RPMI7951 (cell line): ENCODE measurements at regions not wholly inside any gene's neighbourhood (a gene's known extent, or its start where the extent isn't known, plus 50 kb on each side); places are given as distances from the start of the nearest gene placed in this dataset.
"Not testable (repeated sequence)": the region's sequence is repeated elsewhere in the genome, so short reads cannot be mapped to it uniquely, and the experiment has no call there.

Experiments
- DNase-seq: peaks from one replicate; pipeline ENCODE4 v3.0.0-alpha.2; 2012; ENCODE audit warnings: low read depth

- DNase-seq, result no peak
Measured at GRCh38 chr17:74115586-74115985, 87.9 kb upstream of the RPL38 start.

DNA sequence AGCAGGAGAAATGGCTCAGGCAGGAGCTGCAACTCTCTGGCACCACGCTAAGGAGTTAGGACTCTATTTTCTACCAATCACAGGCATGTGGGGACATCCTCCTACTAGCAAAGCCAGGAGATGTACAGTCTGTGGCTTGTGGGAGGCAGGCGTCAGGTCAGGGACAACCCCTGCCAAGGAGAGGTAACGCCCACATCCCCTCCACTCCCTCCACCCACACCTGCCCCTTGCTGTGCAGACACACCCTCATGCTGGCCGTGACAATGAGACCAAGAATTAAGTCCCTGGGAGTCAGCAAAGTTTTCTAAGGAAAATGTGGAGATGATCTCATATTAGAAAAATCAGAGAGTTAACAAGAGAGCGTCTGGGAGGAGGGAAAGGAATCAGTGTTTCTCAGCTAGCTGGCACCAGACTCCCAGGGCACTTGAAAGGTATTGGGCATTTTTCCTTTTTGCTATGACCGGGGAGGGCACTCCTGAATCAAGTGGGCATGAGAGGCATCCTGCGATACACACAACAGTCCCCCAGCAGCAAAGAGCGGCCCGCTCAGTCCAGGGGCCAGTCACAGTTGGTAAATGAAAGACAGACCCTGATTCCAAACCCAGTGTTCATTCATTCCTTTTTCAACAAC is 87.3 kb upstream of the RPL38 start:
- no peak for DNase-seq

DNA sequence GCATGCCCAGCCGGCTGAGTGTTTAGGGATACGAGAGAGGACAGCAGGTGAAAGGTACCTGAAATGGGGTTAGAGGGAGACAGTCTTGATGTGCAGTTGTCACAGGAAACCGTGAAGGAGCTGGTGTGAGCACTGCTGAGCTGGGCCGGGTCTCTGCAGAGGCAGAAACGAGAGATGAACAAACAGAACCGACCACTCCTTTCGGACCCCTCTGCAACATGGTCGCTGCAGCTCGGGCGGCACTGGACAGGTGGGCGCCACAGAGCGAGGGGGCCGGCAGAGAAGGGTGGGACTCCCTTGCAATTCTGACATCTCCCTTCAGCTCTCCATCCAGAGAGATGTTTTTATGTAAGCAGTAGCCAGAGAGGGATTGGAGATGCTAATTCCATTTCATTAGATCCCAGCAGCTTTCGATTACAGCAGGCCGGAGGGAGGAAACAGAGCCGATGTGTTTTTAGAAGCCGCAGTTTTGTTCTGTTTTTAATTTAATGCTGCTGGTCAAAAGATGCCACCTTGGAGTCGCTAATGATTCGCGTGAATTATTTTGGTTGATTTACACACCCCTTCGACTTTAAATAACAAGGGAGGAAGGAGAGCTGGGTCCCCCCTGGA is 86.3 kb upstream of the RPL38 start:
- no peak for DNase-seq

- DNase-seq, result no peak
Measured at GRCh38 chr17:74117999-74118421, 85.5 kb upstream of the RPL38 start.

DNA sequence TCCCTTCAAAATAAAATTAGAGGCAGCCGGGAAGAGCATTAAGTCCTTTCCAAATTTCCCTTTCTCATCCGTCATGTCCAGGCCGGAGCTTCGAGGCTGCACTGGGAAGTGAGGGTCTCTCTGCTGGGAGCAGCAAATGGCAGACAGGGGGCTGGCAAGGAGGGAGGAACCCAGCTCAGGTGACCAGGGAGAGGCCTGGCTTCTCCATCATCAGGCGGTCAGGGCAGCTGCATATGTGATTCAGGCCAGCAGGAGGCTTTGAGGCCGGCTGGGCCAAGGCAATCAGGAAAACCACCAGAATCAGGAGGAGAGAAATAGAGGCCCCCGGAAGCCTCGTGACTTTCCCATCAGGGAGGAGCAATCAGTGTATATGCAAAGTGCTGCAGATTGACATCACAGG is 85.0 kb upstream of the RPL38 start:
- DNase-seq, result no peak

DNA sequence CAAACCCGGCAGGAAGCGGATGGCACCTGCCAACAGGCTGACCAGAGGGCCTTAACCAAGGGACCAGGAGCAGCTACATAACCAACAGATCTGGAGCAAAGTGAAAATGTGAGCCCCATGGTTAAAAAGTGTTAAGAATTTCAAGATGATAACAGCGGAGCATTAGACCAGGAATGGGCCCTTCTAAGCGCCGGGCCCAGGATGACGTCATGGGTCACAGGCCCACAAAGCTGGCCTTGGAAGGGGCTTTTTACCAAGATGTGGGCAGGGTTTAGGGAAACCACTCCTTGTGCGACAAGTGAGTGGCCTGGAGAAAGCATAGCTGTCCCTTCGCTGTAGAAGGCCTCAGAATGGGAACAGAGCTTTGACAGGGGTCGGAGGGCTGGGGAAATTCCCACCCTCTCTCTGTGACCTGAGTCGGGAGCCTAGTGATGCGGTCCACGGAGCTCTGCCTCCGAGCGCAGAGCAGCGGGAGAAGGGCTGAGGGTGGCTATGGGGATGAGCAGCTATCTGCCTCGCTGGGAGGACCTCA is 84.4 kb upstream of the RPL38 start:
- DNase-seq, result no peak

DNA sequence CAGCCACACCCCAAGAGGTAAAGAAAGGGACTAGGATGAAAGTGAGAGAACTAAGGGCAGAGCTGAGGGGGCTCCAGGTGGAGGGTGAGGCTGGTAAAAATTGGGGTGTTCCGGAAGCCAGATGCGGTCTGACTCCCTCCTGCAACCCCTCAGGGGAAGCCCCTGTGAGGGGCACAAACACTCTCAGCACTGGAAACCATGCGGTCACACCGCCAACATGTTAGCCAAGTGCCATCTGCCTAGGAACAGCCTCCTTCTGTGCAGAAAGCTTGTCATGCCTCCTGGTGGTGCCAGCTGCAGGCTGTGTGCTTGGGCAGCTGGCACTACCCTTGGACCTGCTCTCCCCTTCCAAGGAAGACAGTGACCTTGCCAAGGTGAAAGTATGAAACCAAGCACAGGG is 83.5 kb upstream of the RPL38 start:
- no peak for DNase-seq

- DNase-seq, result peak; percentile 2
Measured at GRCh38 chr17:74123350-74123749, 80.1 kb upstream of the RPL38 start.

GRCh38 chr17:74123866-74124444 is 79.5 kb upstream of the RPL38 start:
- DNase-seq, result no peak

DNA sequence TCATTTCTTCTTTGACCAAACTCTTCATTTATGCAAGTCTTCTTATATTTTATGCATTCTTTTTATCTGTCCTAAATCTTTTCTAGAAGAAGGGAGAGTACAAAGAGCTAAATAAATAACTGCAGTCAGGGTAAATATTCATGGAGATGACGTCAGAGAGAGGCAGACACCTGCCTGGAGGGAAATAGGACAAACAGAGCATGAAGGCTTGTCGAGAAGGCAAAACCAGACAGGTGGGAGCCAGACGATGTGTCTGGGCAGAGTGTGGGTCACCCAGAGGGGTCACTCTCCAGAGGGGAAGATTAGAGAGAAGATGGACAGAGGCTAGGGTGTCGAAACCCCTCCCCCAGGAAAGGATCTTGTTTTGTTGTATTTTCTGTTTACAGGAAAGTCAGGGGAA is 78.3 kb upstream of the RPL38 start:
- DNase-seq, result no peak

DNA sequence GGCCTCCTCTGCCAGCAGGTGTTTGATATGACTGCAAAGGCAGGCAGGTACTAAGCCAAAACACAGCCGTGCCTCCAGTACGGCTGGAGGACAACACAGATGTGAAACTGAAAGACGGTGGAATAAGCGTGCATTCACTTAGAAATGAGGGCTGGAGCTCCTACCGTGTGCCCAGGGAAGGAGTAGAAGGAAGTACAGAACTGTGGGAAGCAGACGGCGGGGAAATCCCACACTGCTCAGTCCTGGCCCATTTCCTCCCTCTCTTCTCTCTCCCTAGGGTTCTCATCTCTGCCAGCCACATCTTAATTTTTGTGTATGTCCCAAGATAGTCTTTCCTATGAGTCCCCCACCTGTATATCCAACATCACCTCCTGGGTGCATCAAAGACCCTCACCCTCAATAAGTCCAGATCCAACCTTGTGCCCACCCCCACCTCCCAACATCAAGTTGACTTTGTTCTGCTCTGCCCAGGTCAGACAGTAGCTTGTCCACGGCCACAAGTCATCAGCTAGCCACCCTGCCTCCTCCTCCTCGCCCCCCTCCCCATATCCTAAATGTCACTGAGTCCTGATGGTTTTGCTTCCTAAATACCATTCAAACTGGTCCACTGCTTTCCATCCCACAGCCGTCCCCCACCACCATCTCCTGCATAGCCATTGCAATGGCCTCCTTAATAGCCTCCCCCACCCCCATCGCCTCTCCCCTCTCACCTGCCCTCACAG is 77.1 kb upstream of the RPL38 start:
- no peak for DNase-seq

DNA sequence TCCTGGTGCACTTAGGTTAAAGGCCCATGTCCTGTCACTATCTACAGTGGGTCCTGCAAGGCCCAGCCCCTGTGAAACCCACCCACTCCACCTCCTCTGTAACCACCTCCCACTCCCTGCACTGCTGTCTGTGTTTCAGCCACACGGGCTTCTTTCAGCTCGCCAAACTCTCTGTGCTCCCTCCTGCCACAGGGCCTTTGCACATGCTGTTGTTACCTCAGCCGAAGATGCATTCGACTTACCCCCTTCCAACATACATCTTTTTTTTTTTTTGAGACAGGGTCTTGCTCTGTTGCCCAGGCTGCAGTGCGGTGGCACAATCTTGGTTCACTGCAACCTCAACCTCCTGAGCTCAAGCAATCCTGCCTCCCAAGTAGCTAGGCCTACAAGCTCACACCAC is 76.5 kb upstream of the RPL38 start:
- DNase-seq, result no peak

DNA sequence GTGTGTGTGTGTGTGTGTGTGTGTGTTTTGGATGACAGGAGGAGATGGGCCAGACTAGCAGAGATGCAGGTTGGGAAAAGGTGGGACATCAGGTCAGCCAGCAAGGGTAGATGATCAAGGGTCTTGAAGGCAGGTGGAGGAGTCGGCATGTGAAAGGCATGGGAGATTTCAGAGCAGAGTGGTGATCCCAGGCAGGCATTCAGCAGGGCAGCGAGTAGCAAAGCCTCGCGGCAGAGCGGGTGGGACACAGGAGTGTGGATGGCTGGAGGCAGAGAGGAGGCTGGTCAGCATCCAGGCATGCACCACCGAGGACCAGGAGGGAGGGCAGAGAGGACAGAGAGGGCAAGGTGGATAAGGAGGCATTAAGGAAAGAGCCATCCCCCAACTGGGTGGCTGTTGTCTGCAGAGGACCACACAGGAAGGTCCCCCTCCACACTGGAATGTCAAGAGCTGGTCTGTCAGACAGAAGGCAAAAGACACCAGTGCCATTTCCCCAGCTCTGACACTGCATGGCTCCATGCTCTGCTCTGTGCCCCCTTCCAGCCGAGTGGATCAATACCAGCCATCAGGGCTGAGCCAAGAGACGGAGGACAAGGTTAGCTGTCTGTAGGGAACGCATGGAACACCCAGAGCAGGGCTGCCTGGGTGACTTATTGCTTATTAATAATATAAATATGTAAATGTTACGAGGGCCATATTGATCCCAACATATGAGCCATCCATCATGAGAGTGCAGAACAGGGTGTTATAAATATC is 74.8 kb upstream of the RPL38 start:
- DNase-seq, result no peak

DNA sequence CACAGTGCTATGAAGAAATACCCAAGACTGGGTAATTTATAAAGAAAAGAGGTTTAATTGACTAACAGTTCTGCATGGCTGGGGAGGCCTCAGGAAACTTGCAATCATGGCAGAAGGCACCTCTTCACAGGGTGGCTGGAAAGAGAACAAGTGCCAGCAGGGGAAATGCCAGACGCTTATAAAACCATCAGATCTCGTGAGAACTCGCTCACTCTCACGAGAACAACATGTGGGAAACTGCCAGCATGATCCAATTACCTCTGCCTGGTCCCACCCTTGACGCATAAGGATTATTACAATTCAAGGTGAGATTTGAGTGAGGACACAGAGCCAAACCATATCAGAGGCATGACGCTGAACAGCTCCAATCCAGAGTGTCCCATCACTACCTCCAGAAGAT is 73.7 kb upstream of the RPL38 start:
- DNase-seq, result not testable (repeated sequence)

GRCh38 chr17:74130276-74130675 is 73.2 kb upstream of the RPL38 start:
- no peak for DNase-seq

- no peak for DNase-seq
Measured at GRCh38 chr17:74130841-74131240, 72.6 kb upstream of the RPL38 start.

DNA sequence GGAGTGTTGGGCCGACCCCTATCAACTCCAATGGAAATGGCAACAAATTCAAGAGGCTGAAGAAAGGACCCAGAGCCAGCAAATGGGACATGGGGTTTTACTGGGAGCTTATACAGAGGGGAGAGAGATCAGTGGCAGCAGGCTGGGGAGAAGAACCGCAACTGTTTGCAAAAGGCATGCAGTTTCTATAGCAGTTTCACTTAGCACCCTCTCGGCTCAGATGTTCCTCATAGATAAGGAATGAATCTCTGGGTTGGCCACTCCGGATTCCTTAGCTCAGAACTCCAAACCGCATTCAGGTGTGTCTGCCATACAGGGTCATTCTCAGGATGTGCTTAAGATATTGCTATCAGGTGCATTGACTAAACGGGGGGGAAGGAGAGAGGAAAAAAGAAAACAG is 71.1 kb upstream of the RPL38 start:
- DNase-seq, result no peak

DNA sequence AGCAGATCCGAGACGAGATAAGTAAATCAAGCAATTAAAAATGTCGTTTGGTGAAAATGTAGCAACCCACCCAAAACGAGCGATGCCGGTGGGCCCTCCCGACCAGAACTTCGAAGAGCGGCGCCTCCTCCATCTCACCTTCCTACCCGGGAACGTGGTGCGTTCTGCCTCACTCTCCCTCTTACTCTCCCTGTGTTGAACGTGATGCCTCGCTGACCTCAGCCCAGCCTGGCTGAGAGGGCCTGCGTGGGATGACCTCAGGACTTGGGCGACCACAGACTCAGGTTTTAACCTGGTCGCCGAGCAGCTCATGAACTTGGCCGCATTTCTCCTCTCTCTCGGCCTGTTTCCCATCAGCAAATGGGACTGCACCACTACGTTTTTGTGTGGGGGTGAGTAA is 69.7 kb upstream of the RPL38 start:
- DNase-seq, result no peak

GRCh38 chr17:74134234-74134633 is 69.2 kb upstream of the RPL38 start:
- not testable (repeated sequence) for DNase-seq

GRCh38 chr17:74134991-74135390 is 68.5 kb upstream of the RPL38 start:
- no peak for DNase-seq

- no peak for DNase-seq
Measured at GRCh38 chr17:74135391-74136167, 67.9 kb upstream of the RPL38 start.
